Panc1 (cell line): ENCODE measurements at regions not wholly inside any gene's neighbourhood (a gene's known extent, or its start where the extent isn't known, plus 50 kb on each side); places are given as distances from the start of the nearest gene placed in this dataset.

Source experiments
- CTCF ChIP-seq: fragments of 450-650 bp; IDR thresholded peaks from 2 replicates; pipeline ENCODE4 v1.5.1; 2017; ENCODE audit warnings: mild to moderate bottlenecking
- REST ChIP-seq, 2 experiments: IDR thresholded peaks; 2 replicates each; pipeline ENCODE4 v1.6.1; 2011 to 2012; ENCODE audit warnings: low read depth in 2 of 2, control low read depth in 1 of 2, low read length in 1 of 2, mild to moderate bottlenecking in 1 of 2, moderate library complexity in 1 of 2; ENCODE audit not compliant: insufficient read depth in 1 of 2

GRCh38 chr3:87997298-87997697 is 61.5 kb downstream of the CGGBP1 start:
- no peak for TF ChIP-seq CTCF
- no peak for TF ChIP-seq REST (IDR thresholded peaks at IDR 0.05; ENCODE audit: insufficient read depth in 1 of 2, low read depth in 2 of 2, low read length in 1 of 2)
